ENCODE measurements at regions not wholly inside any gene's neighbourhood (a gene's known extent, or its start where the extent isn't known, plus 50 kb on each side); places are given as distances from the start of the nearest gene placed in this dataset.

DNA sequence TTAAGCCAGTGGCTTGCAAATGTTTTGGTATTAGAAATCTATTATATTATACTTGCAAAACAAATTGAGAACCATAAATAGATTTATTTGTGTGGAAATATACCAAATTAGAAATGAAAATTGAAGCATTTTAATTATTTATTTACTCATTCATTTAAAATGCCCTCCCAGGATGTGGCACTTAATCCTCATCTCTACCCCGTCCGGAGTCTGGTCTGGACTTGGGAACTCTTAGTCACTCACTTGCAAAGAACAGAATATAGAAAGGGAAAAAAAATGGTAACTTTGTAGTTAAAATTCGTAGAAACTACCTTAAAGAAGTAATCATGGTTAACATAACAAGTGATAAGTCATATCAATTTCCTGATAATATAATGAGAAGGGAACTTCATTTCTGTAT, 775.9 kb upstream of the INTU start:
- DNase-seq (no peak), ATAC-seq (no peak)
- Histone ChIP-seq H3K4me1 (no peaks in the 10 kb centered on the region), H3K27me3 (ENCODE audit: insufficient read depth in 3 of 3, low read length in 2 of 3) (no peaks in the 10 kb centered on the region), H3K36me3 (ENCODE audit: insufficient read depth in 1 of 2, low read depth in 1 of 2) (no peaks in the 10 kb centered on the region), H3K9me3 (no peaks in the 10 kb centered on the region), H3K4me3 (no peak overlapping the region), H3K27ac (no peak overlapping the region)
- 68 to 80% (median 73%) methylated on average over 3 of the region's 3 CpGs for WGBS, 3 donors
- intact Hi-C loops (cut with DNase I), result no loop called here
- TF ChIP-seq, protein P1, sequence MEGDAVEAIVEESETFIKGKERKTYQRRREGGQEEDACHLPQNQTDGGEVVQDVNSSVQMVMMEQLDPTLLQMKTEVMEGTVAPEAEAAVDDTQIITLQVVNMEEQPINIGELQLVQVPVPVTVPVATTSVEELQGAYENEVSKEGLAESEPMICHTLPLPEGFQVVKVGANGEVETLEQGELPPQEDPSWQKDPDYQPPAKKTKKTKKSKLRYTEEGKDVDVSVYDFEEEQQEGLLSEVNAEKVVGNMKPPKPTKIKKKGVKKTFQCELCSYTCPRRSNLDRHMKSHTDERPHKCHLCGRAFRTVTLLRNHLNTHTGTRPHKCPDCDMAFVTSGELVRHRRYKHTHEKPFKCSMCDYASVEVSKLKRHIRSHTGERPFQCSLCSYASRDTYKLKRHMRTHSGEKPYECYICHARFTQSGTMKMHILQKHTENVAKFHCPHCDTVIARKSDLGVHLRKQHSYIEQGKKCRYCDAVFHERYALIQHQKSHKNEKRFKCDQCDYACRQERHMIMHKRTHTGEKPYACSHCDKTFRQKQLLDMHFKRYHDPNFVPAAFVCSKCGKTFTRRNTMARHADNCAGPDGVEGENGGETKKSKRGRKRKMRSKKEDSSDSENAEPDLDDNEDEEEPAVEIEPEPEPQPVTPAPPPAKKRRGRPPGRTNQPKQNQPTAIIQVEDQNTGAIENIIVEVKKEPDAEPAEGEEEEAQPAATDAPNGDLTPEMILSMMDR (IDR thresholded peaks at IDR 0.05), result no peak

DNA sequence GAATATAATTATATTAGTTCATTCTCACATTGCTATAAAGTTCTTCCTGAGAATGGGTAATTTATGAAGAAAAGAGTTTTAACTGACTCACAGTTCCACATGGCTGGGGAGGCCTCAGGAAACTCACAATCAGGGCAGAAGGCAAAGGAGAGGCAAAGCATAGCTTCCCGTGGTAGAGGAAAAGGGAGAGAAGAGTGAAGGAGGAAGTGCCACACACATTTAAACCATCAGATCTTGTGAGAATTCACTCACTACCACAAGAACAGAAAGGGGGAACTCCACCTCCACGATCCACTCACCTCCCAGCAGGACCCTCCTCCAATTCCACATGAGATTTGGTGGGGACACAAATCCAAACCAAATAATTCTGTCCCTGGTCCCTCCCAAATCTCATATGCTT, 773.4 kb upstream of the INTU start:
- ATAC-seq (no peak), DNase-seq (no peak)
- no peaks in the 10 kb centered on the region for H3K9me3 ChIP-seq
- TF ChIP-seq, protein P1 (IDR thresholded peaks at IDR 0.05), result no peak
- intact Hi-C loops (cut with DNase I), result no loop called here
- H3K27me3 ChIP-seq (ENCODE audit: insufficient read depth in 3 of 3, low read length in 2 of 3), result no peaks in the 10 kb centered on the region
- H3K36me3 ChIP-seq (ENCODE audit: insufficient read depth in 1 of 2, low read depth in 1 of 2), result no peaks in the 10 kb centered on the region
- WGBS, 3 donors, result 65 to 79% (median 73%) methylated on average over 2 of the region's 2 CpGs
- H3K4me3 ChIP-seq, result no peak overlapping the region
- no peak overlapping the region for H3K27ac ChIP-seq
- H3K4me1 ChIP-seq, result no peaks in the 10 kb centered on the region

DNA sequence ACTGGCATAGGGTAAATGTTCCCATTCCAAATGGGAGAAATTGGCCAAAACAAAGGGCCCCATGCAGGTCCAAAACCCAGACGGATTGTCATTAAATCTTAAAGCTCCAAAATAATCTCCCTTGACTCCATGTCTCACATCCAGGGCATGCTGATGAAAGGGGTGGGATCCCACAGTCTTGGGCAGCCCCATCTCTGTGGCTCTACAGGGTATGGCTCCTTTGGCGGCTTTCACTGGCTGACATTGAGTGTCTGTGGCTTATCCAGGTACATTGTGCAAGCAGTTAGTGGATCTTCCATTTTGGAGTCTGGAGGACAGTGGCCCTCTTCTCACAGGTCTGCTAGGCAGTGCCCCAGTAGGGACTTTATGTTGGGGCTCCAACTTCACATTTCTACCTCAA, 772.9 kb upstream of the INTU start:
- Histone ChIP-seq H3K36me3 (ENCODE audit: insufficient read depth in 1 of 2, low read depth in 1 of 2) (no peaks in the 10 kb centered on the region), H3K27me3 (ENCODE audit: insufficient read depth in 3 of 3, low read length in 2 of 3) (no peaks in the 10 kb centered on the region), H3K27ac (no peak overlapping the region), H3K4me3 (no peak overlapping the region), H3K4me1 (no peaks in the 10 kb centered on the region), H3K9me3 (no peaks in the 10 kb centered on the region)
- intact Hi-C loops (cut with DNase I), result no loop called here
- TF ChIP-seq, protein P1 (IDR thresholded peaks at IDR 0.05), result no peak
- 73 to 94% (median 79%) methylated on average over 2 of the region's 2 CpGs for WGBS, 3 donors
- no peak for ATAC-seq
- DNase-seq, result no peak

DNA sequence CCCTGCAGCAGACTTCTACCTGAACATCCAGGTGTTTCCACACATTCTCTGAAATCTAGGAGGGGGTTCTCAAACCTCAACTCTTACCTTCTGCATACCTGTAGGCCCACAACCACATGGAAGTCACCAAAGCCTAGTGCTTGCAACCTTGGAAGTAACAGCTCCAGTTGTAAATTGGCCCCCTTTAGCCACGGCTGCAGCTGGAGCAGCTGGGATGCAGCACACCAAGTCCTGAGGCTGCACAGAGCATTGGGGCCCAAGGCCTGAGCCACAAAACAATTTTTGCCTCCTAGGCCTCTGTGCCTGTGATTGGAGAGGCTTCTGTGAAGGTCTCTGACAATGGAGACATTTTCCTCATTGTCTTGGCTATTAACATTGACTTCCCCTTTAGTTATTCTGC, 772.4 kb upstream of the INTU start:
- intact Hi-C loops (cut with DNase I), result no loop called here
- H3K9me3 ChIP-seq, result no peaks in the 10 kb centered on the region
- no peaks in the 10 kb centered on the region for H3K27me3 ChIP-seq (ENCODE audit: insufficient read depth in 3 of 3, low read length in 2 of 3)
- H3K4me1 ChIP-seq, result no peaks in the 10 kb centered on the region
- 71 to 85% (median 76%) methylated on average over 1 of the region's 1 CpG for WGBS, 3 donors
- DNase-seq, result no peak
- TF ChIP-seq, protein P1 (IDR thresholded peaks at IDR 0.05), result no peak
- no peaks in the 10 kb centered on the region for H3K36me3 ChIP-seq (ENCODE audit: insufficient read depth in 1 of 2, low read depth in 1 of 2)
- no peak overlapping the region for H3K4me3 ChIP-seq
- H3K27ac ChIP-seq, result no peak overlapping the region
- ATAC-seq, result no peak

DNA sequence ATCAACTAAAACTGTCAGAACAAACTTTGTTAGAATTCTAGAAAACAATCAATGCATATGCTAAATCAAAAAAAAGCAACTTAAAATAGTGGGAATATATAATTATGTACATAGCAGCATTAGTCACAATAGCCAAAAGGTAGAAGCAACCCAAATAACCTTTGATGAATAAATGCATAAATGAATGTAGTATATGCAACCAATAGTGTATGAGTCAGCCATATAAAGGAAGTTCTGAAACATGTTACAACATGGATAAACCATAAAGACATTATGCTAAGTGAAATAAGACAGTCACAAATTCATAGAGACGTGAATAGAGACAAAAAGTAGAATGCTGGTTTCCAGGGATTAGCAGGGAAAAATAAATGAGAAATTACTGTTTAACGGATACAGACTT, 762.8 kb upstream of the INTU start:
- TF ChIP-seq, protein P1 (IDR thresholded peaks at IDR 0.05), result no peak
- Histone ChIP-seq H3K27ac (no peak overlapping the region), H3K9me3 (peaks cover 9% of the 10 kb centered on the region), H3K36me3 (ENCODE audit: insufficient read depth in 1 of 2, low read depth in 1 of 2) (no peaks in the 10 kb centered on the region), H3K27me3 (ENCODE audit: insufficient read depth in 3 of 3, low read length in 2 of 3) (no peaks in the 10 kb centered on the region), H3K4me3 (no peak overlapping the region), H3K4me1 (no peaks in the 10 kb centered on the region)
- WGBS, 3 donors, result 83 to 87% (median 86%) methylated on average over 2 of the region's 2 CpGs
- DNase-seq (no peak), ATAC-seq (no peak)
- intact Hi-C loops (cut with DNase I), result no loop called here

Measured in psoas muscle (tissue), 7 donors.